Fibroblast of lung (primary cell): ENCODE measurements at regions not wholly inside any gene's neighbourhood (a gene's known extent, or its start where the extent isn't known, plus 50 kb on each side); places are given as distances from the start of the nearest gene placed in this dataset.

Source experiments
- EZH2 ChIP-seq: IDR thresholded peaks from 2 replicates; pipeline ENCODE4 v1.5.1; 2012; ENCODE audit warnings: low read length, control low read depth, mild to moderate bottlenecking; ENCODE audit errors: missing control alignments
- TF ChIP-seq, protein P1 (sequence below), 2 donors: IDR thresholded peaks in 1 of 2; conservative IDR thresholded peaks in 1 of 2; 1 replicate in 1 of 2; 2 replicates in 1 of 2; pipeline ENCODE4 v1.5.1; 2011 to 2012; ENCODE audit warnings: low read length in 2 of 2, control low read depth in 1 of 2, inconsistent platforms in 1 of 2, low read depth in 1 of 2, mild to moderate bottlenecking in 1 of 2

GRCh38 chr19:29428071-29428470, 97.7 kb upstream of the VSTM2B start:
- TF ChIP-seq, protein P1, sequence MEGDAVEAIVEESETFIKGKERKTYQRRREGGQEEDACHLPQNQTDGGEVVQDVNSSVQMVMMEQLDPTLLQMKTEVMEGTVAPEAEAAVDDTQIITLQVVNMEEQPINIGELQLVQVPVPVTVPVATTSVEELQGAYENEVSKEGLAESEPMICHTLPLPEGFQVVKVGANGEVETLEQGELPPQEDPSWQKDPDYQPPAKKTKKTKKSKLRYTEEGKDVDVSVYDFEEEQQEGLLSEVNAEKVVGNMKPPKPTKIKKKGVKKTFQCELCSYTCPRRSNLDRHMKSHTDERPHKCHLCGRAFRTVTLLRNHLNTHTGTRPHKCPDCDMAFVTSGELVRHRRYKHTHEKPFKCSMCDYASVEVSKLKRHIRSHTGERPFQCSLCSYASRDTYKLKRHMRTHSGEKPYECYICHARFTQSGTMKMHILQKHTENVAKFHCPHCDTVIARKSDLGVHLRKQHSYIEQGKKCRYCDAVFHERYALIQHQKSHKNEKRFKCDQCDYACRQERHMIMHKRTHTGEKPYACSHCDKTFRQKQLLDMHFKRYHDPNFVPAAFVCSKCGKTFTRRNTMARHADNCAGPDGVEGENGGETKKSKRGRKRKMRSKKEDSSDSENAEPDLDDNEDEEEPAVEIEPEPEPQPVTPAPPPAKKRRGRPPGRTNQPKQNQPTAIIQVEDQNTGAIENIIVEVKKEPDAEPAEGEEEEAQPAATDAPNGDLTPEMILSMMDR (conservative IDR thresholded peaks at IDR 0.05 in 1 of 2, IDR thresholded peaks at IDR 0.05 in 1 of 2; ENCODE audit: low read depth in 1 of 2, low read length in 2 of 2) = no peak
- no peak for TF ChIP-seq EZH2
